ENCODE measurements at regions not wholly inside any gene's neighbourhood (a gene's known extent, or its start where the extent isn't known, plus 50 kb on each side); places are given as distances from the start of the nearest gene placed in this dataset.
A peak's percentile ranks its signal among the peaks of the same experiment; 100 is the strongest.

DNA sequence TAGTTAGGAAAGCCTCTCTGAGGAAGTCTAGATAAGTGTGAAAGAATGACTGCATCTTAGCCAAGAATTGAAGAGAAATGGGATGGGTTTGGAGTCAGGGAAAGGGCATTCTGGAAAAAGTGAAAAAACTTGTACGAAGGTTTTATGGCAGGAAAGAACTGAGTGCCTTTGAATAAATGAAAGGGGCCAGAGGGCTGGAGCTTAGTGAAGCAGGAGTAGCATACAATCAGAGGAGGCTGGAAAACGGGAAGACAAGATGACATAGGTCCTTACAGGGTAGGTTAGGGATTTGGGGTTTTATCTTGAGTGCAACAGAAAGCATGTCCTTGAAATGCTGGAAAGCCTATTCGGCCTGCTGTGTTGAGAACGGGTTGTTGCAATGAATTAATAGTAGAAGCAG, 152.6 kb upstream of the RND3 start:
- DNase-seq = no peak

DNA sequence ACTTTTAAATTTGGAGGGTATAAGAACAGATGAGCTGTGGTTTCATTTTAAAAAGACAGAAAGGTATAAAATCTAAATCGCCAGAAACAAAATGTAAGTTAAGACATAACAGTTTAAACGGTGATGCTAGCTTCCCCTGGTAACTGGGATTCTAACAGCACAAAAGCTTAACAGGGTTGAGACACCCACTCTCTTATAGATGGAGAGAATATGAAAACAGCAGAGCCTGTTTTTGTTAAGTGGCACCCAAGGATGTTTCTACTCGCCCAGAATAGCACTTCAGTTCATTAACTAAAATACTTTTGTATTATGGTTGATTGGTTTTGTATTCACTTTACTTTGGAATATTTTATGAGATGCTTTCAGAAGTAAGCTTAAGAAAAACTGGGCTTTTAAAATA, 151.9 kb upstream of the RND3 start:
- no peak for DNase-seq

DNA sequence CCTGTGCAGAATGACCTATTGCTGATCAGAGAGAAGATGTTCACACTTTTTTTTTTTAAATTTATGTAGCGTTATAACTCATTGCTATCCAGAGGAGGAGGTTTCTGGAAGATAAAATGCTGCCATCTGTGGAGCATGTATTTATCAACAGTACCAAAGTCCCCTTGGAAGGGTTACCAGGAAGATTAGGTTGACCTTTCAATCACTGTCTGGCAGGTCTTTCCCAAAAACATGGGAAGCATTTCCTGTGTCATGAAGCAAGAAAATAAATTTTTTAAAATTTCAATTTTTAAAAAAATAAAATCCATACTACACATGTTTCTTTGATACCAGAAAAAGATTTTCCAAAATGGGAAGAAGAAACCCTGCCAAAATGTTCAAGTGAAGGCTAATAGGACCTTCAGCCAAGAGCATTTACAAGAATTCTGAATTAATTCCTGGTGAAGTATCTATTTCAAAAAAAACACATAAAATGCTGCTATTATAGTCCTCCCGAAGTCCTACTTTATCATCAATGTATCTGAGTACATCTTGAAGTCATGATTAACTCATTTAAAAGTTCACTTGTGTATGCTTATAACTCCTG, 143.9 kb upstream of the RND3 start:
- no peak for DNase-seq

DNA sequence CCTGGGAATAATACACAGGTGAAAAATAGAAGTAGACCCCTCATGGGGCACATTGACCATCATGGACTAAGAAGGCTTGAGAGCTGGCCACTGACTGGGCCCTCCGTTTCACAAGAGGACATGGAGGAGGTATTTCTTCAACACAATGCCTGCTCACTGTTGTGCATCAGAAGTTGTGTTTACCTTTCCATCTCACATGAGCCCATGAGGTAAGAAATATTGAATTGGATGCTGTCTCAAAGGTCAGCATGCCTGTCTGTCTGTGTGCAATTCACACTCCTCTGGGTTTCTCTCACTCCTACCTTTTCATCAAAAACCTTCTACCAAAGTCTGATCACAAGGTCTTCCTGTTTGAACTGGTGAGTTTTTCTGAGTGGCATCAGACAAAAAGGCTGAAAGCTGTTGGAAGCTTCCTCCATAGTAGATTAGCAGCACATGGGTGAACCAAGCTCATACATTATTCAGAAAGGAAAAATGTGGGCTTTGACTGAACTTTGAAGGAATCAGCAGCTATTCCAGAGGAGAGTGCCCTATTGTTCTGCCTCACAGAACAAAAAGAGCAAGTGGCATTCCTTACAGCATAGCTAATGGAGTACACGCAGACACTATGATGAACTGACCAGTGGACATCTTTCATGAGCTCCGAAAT, 143.2 kb upstream of the RND3 start:
- DNase-seq = no peak

DNA sequence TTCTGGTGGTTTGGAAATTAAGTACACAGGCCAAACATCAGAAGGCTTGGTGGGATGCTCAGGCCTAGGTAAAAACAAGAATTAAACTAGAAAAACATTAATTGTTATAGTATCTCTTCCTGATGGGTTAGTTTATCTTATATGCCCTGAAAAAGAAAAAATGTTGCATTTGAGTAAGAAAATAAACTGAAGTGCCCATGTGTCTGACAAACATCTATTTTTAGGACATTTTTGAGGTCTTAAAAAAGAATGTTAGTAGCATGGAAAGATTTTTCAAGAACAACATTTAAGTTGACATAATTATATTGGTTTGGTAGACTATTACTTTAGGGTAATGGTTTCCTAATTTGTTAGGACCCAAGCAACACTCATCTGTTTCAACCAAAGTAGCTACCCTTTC, 140.1 kb upstream of the RND3 start:
- no peak for DNase-seq

DNA sequence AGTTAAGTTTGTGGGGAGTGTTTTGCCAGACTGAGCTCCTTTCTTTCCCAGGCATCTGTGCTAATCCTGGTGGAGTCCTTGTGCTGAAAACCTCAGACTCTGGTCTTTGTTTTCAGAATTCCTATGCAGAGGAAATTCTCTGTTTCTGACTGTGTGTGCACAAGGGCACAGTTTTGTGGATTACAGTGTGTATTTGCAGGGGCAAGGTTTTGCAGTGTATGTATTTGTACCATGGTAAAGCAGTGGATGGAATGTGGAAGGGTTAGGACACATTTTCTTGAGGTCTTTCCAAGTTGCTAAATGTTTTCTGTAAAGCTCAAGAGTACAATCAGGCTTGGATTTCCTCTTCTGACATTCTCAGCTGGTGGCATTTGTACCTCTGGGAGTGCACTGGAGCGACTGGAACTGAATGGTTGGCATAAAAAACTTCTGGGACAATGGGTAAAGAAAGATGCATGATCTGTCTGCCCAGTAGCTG, 139.5 kb upstream of the RND3 start:
- no peak for DNase-seq

DNA sequence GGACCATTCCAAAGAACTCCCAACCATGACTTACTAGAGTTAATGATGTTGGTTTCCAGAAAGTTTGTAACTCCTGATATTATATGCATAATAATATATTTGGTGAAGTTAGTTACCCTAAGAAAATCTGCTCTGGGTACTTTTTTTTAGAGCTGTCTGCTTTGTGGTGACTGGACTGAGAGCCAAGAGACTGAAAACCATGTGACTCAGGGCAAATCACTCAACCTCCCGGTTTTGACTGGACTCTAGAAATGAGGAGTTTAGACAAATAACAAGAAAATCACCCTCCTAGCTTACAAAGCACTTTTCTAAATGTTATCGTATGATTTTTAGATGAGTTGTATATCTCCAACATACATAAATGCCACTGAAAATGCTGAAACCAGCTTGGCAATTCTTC, 138.3 kb upstream of the RND3 start:
- no peak for DNase-seq

DNA sequence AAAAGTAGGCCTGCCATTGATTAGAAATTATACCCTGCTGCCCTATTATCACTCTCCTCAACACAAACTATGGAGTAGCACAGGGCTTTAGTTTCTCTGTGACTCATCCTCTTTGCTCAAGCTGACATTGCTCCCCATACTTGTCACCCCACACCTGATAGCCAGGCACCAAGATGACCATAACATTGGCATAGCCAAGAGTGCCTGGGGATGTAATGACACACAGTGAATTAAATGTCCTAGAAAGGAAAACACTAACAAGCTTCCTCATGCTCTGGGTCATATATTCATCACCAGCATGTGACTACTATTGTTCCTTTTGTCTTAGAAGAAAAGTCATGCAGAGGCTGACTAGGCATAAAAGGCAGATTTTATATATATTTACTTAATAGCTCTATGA, 137.8 kb upstream of the RND3 start:
- no peak for DNase-seq

DNA sequence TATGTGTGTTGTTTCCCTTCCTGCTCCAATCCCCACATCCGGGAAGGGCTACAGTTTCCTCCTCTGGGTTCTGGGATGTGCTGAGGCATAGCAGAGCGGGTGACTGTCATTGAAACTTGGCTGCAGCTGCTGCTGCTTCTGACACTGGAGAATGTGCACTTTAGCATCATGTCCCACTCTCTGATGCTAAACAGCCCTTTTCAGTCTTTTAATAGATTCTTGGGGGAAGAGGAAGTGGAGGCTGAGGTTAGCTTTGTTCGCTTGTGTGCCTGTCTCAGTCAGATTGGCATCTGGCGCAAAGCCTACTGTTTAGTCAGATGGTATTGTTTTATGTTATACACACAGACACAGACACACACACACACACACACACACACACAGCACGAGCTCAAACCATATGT, 136.5 kb upstream of the RND3 start:
- DNase-seq = no peak

DNA sequence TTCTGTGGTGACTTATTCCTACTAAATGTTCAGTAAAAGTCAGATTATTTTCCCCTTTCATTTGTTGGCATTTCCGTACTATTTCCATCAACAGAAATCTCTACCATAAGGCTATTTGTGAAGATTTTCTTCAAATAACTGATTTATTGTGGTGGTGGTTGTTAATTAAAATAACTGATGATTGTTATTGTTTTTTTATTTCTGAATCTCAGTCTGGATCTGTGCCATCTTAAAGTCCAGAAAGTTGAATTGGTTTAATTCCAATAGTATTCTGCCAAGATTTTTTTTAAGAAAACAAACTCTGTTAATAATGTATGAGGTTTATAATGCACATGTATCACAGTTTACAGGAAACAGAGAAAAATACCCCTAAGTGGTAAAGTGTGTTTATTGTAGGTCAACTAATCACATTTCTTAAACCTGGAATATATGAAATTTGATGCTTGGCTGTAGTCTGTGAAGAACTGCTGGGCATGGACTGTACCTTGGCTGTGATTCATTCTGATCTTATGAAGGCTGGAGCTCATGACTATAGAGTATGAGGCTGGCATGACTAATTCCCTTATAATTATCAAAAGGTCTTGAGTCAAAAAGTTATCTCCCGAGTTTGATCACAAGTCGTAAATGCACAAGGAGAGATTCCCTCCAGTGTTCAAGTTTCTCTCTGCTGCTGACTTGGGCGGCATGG, 134.2 kb upstream of the RND3 start:
- no peak for DNase-seq

DNA sequence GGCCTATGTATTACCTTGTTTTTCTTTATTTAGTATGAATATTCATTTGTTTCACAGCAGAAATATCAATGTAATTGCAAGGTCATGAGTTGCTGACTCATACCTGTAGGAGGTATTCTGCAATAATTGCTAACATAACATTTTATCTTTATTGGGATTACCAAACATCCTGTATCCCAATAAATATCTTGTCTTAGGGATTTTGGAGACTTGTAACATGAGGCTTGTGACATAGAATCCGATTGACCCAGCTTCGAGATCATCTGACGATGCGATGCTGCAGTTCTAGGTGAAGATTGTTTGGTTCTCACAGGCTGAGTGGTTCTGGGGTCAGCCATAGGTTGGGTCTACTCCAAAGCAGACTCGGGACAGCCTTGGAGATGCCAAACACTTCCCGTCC, 133.4 kb upstream of the RND3 start:
- DNase-seq = no peak

DNA sequence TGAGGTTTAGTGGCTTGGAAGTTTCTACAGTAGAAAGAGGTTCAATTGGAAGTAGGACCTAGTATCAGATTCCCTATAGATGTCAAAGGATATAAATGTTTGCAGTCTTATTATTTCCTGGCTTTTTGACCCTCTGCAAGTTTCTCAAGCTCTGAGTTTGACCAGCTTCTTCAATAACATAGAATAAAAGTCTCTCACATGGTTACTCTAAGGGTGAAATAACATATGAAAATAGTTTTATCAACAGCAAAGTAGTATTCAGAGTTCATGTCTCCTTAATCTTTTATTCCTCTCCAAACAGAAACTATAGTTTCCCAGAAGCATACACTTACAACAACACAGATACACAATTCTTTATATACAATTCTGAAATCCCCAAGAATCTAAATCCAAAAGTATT, 132.9 kb upstream of the RND3 start:
- DNase-seq = no peak

DNA sequence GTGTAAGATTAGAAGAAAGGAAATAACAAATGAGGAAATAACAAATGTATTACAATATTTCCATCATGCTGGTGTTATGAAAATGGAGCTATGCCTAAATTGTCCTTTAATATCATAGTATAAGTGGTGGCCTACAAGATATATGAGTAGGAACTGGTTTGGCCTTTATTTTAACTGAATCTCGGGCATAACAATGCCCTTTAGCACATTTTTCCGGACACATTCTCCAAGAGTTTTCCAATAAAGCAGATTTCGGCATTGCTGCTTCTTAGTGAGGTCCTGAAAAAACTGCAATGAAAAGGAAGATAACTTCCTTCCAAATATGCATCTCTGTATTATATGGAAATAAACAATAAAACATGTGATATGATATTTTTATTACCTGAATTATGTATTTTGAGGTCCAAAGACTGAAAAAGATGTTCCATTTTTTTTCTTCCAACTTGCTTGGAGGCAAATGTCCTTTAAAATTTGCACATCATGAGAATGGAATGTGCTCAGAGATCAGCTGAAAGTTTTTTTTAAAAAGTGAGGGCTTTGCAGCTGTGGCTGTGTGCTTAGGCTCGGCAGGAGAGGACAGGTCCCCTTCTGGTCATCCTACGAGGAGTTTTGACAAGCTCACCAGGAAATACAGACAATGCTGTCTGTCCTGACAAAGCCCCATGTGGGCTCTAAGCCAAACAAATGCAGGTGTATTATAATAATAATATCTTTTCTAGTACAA, 132.3 kb upstream of the RND3 start:
- DNase-seq = no peak

DNA sequence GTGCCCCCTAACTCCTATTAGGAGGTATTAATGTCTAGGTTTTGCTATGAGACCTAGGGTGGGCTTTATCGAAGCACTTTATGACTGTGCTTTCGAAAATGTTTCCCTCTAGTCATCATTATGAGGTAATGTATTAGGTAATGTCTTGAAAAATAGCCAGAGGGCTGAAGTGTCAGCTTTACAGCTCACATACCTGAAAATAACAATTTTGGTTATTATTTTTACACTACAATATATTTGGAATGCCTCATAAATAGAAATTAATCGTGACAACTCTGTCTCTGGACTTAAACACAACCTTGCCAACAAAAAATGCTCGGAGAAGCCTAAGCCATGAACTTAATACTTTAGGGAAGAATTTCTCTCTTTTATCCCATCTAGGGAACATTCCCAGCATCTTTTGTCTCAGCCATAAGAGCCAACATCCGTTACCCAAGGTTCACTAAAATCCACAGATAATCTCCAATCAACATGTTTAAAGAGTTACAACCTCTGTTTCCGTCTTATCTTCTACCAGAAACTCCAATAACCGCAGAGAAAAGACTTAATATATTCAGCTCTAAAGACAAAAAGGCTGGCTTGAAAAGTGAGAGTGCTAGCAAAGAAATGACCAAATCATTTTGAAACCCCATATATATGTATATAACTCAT, 130.9 kb upstream of the RND3 start:
- no peak for DNase-seq

DNA sequence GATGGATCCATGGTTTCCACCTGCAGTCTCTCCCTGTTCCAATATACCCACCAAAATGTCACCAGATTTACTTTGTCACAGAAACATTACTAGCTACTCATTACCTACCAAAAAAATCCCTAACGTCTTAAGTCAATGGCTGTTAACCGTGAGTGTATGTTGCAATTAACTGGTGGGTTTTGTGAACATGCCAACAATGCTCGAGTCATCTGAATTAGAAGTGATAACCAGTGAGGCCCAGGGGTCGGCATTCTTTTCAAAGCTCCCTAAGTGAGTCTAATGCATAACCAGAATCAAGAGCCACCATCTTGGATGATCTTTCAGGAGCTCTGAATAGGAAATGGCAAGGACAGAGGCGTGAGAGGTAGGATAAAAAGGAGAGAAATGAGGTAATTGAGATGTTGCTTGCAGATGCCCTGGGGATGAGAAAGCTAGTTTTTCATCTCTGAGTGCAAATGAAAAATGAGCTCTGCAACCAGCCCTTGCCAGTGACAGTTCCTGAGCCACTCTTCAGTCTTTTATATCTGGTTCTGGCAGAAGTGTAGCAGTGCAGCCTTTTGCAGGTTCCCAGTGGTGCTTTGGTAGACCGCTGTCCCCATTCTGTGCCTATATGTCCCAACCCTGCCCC, 130.0 kb upstream of the RND3 start:
- no peak for DNase-seq

DNA sequence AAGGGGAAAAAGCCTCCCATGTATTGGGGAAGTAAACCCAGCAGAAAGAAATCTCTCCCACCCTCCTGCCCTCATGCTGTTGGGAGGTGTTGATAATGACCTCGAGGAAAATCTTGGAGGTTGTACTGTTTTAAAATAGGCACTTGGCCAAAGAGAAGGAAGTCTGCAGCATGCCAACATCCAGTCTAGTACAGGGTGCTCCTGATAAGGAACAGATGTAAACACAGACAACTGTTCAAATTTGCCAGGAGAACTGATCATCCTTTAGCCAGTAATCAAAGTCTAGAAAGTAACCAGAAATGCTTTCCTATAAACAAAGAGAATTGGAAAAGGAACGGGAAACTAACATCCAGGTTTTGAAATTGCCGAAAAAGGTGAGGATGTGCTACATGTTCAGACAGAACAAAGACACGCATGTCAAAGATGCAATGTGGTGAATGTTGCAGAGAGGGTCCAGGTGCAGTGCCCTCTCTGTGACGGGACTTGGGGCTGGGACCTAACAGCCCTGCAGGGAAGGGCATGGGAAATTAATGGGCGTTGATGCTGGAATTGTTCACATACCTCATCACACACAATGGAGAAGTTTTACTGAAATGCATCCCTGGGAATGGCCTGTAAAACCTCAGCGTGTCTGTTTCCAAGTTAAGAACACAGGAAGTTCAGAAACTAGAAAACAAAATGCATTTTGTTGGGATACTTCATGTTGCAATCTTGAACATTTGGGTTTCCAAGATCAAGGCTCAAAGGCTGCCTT, 125.7 kb upstream of the RND3 start:
- DNase-seq = no peak

DNA sequence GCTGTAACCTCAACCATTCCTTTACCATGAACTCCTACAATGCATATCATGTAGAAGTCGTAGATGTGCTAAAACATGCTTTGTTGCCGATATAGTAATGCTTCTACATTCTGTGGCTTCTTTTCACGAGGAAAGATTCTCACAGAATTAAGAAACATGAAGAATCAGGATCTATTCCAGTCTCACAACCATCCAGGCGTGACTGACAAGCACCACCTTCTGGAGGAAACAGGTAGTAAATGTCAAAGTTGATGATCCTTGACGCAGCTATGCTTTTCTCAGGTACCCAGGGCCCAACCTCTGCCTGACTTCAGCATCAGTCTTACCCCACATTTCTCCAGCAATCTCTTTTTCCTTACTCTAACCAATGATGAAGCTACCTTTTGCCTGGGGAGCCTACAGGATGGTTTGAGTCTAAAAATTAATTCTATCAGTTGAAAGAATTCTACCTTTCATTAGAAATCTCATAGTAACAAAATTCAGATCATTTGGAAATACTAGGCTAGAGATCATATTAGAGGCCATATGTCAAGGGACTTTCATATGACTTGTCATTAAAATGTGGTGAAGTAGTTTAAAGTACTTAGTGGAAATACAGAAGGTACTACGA, 123.3 kb upstream of the RND3 start:
- peak; percentile 2 for DNase-seq

DNA sequence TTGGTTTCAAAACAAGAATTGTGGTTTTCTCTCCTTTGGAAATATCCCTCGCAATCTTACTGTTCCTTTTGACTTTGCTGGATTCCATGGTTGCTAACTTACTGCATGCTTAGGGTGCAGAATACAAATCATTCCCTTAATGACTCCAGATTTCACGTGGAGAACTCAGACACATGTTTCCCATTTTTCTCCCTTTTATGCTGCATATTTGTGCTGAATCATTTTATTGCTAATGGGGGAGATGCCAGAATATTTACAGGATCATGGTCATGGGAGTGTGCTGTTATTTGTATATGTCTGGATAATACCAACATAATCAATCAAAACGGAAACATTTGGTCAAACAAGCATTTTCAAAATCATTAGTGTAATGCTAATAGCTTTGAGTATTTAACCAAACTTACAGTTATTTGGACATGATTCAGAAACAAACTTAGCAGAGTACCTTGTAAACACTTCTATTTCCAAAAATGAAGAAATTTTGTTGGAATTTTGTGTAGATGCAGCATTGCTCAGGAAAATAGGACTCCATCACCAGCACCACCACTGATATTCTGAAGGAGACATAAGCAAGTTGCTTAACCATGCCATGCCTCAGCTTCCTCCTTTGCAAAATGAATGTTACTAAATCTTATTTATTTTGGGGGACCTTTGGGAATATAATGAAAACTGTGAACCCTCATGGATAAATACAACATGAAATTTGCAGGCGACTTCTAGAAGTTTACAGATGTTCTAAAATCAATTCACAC, 122.5 kb upstream of the RND3 start:
- no peak for DNase-seq

DNA sequence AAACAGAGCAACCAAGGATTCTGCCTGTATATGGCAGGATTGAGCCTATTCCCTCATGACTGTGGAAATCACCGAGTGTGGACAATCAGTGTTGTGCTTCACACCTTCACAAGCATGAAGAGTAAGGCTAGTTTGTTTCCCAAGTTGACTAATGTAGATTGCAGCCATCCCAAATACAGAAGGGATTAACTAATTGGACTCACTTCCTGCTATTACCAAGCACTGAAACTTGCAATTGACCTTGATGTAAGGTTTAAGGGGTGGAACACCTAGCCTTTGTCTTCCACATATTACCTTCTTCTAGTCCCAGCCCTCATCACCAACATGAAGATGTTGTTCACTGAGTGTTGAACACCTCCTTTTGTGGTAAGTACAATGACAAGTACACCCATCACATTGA, 120.9 kb upstream of the RND3 start:
- DNase-seq = no peak

DNA sequence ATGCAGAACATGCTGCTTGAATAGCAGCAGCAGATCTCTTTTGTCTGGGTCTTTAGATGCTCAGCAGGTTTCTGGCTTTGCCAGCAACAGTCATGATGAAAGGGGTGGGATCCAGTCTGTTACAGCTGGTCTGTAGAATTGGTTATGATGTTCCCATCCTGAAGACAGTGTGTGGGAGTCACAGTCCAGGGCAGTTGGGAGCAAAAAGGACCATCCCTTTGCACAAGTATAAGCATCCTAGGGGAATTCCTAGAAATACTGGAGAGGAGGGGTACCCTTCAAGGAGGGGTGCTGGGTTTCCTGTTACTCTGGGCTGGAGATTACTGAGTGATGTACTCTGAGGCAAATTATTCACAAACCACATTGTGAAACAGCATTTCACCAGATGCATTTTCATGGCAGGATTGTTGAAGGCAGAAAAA, 119.9 kb upstream of the RND3 start:
- no peak for DNase-seq
